ENCODE measurements at regions not wholly inside any gene's neighbourhood (a gene's known extent, or its start where the extent isn't known, plus 50 kb on each side); places are given as distances from the start of the nearest gene placed in this dataset.

GRCh38 chr1:219292341-219292740 is 118.7 kb downstream of the LYPLAL1 start:
- H3K36me3 ChIP-seq (ENCODE audit: insufficient read depth, low read length): no peaks in the 10 kb centered on the region
- H4K20me1 ChIP-seq (ENCODE audit: insufficient read depth, low read length): no peaks in the 10 kb centered on the region
- intact Hi-C loops (cut with micrococcal nuclease; ENCODE audit: unreplicated experiment): no loop called here
- H3K79me2 ChIP-seq (ENCODE audit: insufficient read depth, low read depth, low read length): no peaks in the 10 kb centered on the region
- H3K27ac ChIP-seq (ENCODE audit: low read depth, low read length, poor library complexity, severe bottlenecking): no peak overlapping the region
- no peak overlapping the region for H3K4me2 ChIP-seq (ENCODE audit: low read length)
- ChIA-PET POLR2A (no interaction called here), CTCF (ENCODE audit: unreplicated experiment) (no interaction called here)
- H3K4me1 ChIP-seq (ENCODE audit: insufficient read depth, low read length, poor library complexity, severe bottlenecking): no peaks in the 10 kb centered on the region
- H2AFZ ChIP-seq (ENCODE audit: low read length): no peak overlapping the region
- DNase-seq (ENCODE audit: low spot score): no peak
- no peak overlapping the region for H3K4me3 ChIP-seq (ENCODE audit: low read depth, low read length, poor library complexity, severe bottlenecking)
- TF ChIP-seq CTCF (conservative IDR thresholded peaks at IDR 0.05; ENCODE audit: low read length): no peak
- TF ChIP-seq EZH2phosphoT487 (IDR thresholded peaks at IDR 0.05; ENCODE audit: borderline replicate concordance, low read depth, low read length): no peak
- no peaks in the 10 kb centered on the region for H3K9me3 ChIP-seq (ENCODE audit: low read length)
- no TSS peak for BruUV-seq (replicated peaks)
- no peaks in the 10 kb centered on the region for H3K9me2 ChIP-seq (ENCODE audit: insufficient read depth, low read length)

GRCh38 chr1:219289171-219289570 is 115.5 kb downstream of the LYPLAL1 start:
- no peak overlapping the region for H3K4me3 ChIP-seq (ENCODE audit: low read depth, low read length, poor library complexity, severe bottlenecking)
- no peak overlapping the region for H3K27ac ChIP-seq (ENCODE audit: low read depth, low read length, poor library complexity, severe bottlenecking)
- H3K36me3 ChIP-seq (ENCODE audit: insufficient read depth, low read length): no peaks in the 10 kb centered on the region
- intact Hi-C loops (cut with micrococcal nuclease; ENCODE audit: unreplicated experiment): no loop called here
- DNase-seq (ENCODE audit: low spot score): no peak
- ChIA-PET POLR2A (no interaction called here), CTCF (ENCODE audit: unreplicated experiment) (no interaction called here)
- no peaks in the 10 kb centered on the region for H4K20me1 ChIP-seq (ENCODE audit: insufficient read depth, low read length)
- H3K4me1 ChIP-seq (ENCODE audit: insufficient read depth, low read length, poor library complexity, severe bottlenecking): no peaks in the 10 kb centered on the region
- H2AFZ ChIP-seq (ENCODE audit: low read length): no peak overlapping the region
- no peaks in the 10 kb centered on the region for H3K9me3 ChIP-seq (ENCODE audit: low read length)
- TF ChIP-seq CTCF (conservative IDR thresholded peaks at IDR 0.05; ENCODE audit: low read length): no peak
- TF ChIP-seq EZH2phosphoT487 (IDR thresholded peaks at IDR 0.05; ENCODE audit: borderline replicate concordance, low read depth, low read length): no peak
- H3K9me2 ChIP-seq (ENCODE audit: insufficient read depth, low read length): no peaks in the 10 kb centered on the region
- no TSS peak for BruUV-seq (replicated peaks)
- H3K79me2 ChIP-seq (ENCODE audit: insufficient read depth, low read depth, low read length): no peaks in the 10 kb centered on the region
- H3K4me2 ChIP-seq (ENCODE audit: low read length): no peak overlapping the region

GRCh38 chr1:219283541-219283940 is 109.9 kb downstream of the LYPLAL1 start:
- no peak overlapping the region for H3K4me2 ChIP-seq (ENCODE audit: low read length)
- H2AFZ ChIP-seq (ENCODE audit: low read length): no peak overlapping the region
- no peak for DNase-seq (ENCODE audit: low spot score)
- no peak overlapping the region for H3K27ac ChIP-seq (ENCODE audit: low read depth, low read length, poor library complexity, severe bottlenecking)
- no peak overlapping the region for H3K4me3 ChIP-seq (ENCODE audit: low read depth, low read length, poor library complexity, severe bottlenecking)
- H3K9me3 ChIP-seq (ENCODE audit: low read length): no peaks in the 10 kb centered on the region
- no peaks in the 10 kb centered on the region for H3K4me1 ChIP-seq (ENCODE audit: insufficient read depth, low read length, poor library complexity, severe bottlenecking)
- intact Hi-C loops (cut with micrococcal nuclease; ENCODE audit: unreplicated experiment): no loop called here
- BruUV-seq (replicated peaks): no TSS peak
- no peaks in the 10 kb centered on the region for H3K9me2 ChIP-seq (ENCODE audit: insufficient read depth, low read length)
- TF ChIP-seq EZH2phosphoT487 (IDR thresholded peaks at IDR 0.05; ENCODE audit: borderline replicate concordance, low read depth, low read length) (no peak), CTCF (conservative IDR thresholded peaks at IDR 0.05; ENCODE audit: low read length) (no peak)
- CTCF ChIA-PET (ENCODE audit: unreplicated experiment): no interaction called here
- H4K20me1 ChIP-seq (ENCODE audit: insufficient read depth, low read length): no peaks in the 10 kb centered on the region
- no peaks in the 10 kb centered on the region for H3K36me3 ChIP-seq (ENCODE audit: insufficient read depth, low read length)
- H3K79me2 ChIP-seq (ENCODE audit: insufficient read depth, low read depth, low read length): no peaks in the 10 kb centered on the region
- POLR2A ChIA-PET: no interaction called here
